HG03159 (cell line): ENCODE measurements at regions not wholly inside any gene's neighbourhood (a gene's known extent, or its start where the extent isn't known, plus 50 kb on each side); places are given as distances from the start of the nearest gene placed in this dataset.
A peak's percentile ranks its signal among the peaks of the same experiment; 100 is the strongest.

Experiments
- ATAC-seq: cut with Tn5 transposase; IDR thresholded peaks from one replicate; pipeline ENCODE4 v1.9.1; 2021; ENCODE audit warnings: mild to moderate bottlenecking, moderate library complexity; ENCODE audit not compliant: unreplicated experiment

- ATAC-seq = no peak
These were observed 67.3 kb upstream of the TMCC3 start for GRCh38 chr12:94717656-94718055.

GRCh38 chr12:94717108-94717507 lies 66.8 kb upstream of the TMCC3 start:
- ATAC-seq = no peak

GRCh38 chr12:94716339-94716738 lies 66.0 kb upstream of the TMCC3 start:
- ATAC-seq = no peak

- ATAC-seq = no peak
These were observed 64.2 kb upstream of the TMCC3 start for GRCh38 chr12:94714378-94715114.

DNA sequence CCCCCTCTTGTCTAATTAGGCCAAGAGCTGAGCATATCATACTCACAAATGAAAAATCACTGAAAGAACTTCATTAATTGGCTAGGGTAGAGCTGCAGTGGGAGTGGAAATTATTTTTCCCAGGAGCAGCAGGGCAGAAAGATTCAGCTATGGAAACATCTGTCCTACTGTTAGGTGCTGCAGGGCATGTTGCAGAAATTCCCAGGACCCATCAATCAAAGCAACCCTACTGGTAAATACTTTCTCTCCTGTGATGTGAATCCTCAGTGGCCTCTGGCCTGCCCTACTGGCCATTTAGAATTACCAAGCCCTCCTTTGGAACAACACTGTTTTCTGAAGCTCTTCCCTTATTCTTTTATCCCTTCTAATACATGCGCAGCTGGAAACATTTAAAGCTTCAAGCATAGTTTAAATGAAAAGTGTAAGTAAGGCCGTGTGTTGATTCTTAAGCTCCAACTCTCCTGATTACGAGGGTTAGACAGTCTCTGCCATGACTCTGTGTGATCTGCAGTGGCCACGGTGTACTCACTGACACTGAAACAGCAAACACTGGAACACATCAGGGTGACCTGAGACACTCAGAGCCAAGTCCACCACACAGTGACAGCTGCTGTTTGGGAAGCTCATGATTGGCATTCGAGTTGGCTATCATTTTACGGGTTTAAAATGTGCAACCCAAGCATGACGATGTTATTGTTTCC lies 62.6 kb upstream of the TMCC3 start:
- ATAC-seq = no peak

GRCh38 chr12:94710933-94711332 lies 60.6 kb upstream of the TMCC3 start:
- ATAC-seq = no peak

- ATAC-seq = no peak
These were observed 57.5 kb upstream of the TMCC3 start for GRCh38 chr12:94707892-94708291.

- no peak for ATAC-seq
These were observed 56.7 kb upstream of the TMCC3 start for GRCh38 chr12:94707036-94707435.

- peak; percentile 68 for ATAC-seq
These were observed 55.9 kb upstream of the TMCC3 start for GRCh38 chr12:94706250-94706661.

DNA sequence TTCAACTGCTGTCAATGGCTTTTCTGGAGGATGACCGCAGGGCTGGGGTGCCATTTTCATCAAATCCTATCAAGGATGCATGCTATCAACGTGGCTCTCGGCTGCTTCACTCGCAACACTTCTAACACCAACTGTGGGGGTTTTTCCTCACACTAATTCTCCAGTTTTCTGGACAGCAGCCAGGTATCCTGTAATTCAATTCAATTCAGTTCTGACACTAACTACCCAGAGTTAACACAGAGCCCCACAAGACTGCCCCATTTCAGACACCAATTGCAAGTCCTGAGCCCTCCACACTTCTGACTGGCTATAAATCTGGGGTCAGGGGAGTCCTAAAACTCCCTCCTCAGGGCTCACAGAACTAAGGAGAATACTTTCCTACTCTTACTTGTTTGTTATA lies 55.3 kb upstream of the TMCC3 start:
- ATAC-seq = no peak

- ATAC-seq = no peak
These were observed 54.3 kb upstream of the TMCC3 start for GRCh38 chr12:94704452-94705306.

- no peak for ATAC-seq
These were observed 52.3 kb upstream of the TMCC3 start for GRCh38 chr12:94702696-94703095.

GRCh38 chr12:94701711-94702110 lies 51.4 kb upstream of the TMCC3 start:
- no peak for ATAC-seq

- ATAC-seq = no peak
These were observed 50.3 kb upstream of the TMCC3 start for GRCh38 chr12:94700662-94701061.
